IMR-90 (cell line): ENCODE measurements at regions not wholly inside any gene's neighbourhood (a gene's known extent, or its start where the extent isn't known, plus 50 kb on each side); places are given as distances from the start of the nearest gene placed in this dataset.

Experiments used
- TF ChIP-seq, protein P1 (sequence below): fragments of 150-350 bp; IDR thresholded peaks from 2 replicates; pipeline ENCODE4 v1.6.1; 2017; ENCODE audit warnings: mild to moderate bottlenecking, antibody characterized with exemption, low read length, low read depth

- TF ChIP-seq, protein P1, sequence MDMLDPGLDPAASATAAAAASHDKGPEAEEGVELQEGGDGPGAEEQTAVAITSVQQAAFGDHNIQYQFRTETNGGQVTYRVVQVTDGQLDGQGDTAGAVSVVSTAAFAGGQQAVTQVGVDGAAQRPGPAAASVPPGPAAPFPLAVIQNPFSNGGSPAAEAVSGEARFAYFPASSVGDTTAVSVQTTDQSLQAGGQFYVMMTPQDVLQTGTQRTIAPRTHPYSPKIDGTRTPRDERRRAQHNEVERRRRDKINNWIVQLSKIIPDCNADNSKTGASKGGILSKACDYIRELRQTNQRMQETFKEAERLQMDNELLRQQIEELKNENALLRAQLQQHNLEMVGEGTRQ: no peak
These were observed 221.5 kb upstream of the HMGA2 start (continued) for GRCh38 chr12:65602610-65603295.
